Neural progenitor cell (in vitro differentiated cells): ENCODE measurements at regions not wholly inside any gene's neighbourhood (a gene's known extent, or its start where the extent isn't known, plus 50 kb on each side); places are given as distances from the start of the nearest gene placed in this dataset.

Source experiments
- EZH2 ChIP-seq: fragments of 200-600 bp; sonication (generic); IDR thresholded peaks from 2 replicates; pipeline ENCODE4 v1.6.1; 2017; ENCODE audit warnings: antibody characterized with exemption, mild to moderate bottlenecking, moderate library complexity
- EZH2phosphoT487 ChIP-seq: fragments of 200-600 bp; sonication (generic); IDR thresholded peaks from 2 replicates; pipeline ENCODE4 v1.6.1; 2017; ENCODE audit warnings: antibody characterized with exemption
- TF ChIP-seq, protein P1 (sequence below): fragments of 200-600 bp; sonication (generic); IDR thresholded peaks from 2 replicates; pipeline ENCODE4 v1.5.1; 2017; ENCODE audit warnings: antibody characterized with exemption, mild to moderate bottlenecking

DNA sequence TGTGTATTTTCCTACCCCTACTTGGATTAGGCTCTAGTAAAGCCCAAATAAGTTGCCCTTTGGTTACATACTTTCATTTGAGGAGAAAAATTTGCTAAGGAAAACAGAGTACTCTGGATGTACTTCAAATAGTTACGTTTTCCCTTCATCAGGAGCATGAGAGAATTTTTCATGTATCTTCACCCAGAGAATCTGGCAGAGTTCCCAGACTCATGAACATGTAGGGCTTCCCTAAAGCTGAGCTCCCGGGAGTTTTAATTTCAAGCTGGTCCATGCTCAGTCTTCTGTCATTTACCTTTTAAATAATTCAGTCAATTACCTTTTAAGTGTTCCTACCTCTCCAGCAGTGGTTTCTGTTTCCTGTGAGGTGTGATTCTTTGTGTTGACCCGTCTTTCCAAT is 367.5 kb upstream of the GRID2 start:
- TF ChIP-seq, protein P1, sequence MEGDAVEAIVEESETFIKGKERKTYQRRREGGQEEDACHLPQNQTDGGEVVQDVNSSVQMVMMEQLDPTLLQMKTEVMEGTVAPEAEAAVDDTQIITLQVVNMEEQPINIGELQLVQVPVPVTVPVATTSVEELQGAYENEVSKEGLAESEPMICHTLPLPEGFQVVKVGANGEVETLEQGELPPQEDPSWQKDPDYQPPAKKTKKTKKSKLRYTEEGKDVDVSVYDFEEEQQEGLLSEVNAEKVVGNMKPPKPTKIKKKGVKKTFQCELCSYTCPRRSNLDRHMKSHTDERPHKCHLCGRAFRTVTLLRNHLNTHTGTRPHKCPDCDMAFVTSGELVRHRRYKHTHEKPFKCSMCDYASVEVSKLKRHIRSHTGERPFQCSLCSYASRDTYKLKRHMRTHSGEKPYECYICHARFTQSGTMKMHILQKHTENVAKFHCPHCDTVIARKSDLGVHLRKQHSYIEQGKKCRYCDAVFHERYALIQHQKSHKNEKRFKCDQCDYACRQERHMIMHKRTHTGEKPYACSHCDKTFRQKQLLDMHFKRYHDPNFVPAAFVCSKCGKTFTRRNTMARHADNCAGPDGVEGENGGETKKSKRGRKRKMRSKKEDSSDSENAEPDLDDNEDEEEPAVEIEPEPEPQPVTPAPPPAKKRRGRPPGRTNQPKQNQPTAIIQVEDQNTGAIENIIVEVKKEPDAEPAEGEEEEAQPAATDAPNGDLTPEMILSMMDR: no peak
- TF ChIP-seq EZH2phosphoT487 (no peak), EZH2 (no peak)
